Neural cell (in vitro differentiated cells): ENCODE measurements at regions not wholly inside any gene's neighbourhood (a gene's known extent, or its start where the extent isn't known, plus 50 kb on each side); places are given as distances from the start of the nearest gene placed in this dataset.

Experiments
- H2AFZ ChIP-seq: fragments of 200-600, 300-800 bp; sonication (generic), shearing (Covaris generic); 2 replicates; pipeline ENCODE4 v1.6.0; 2014; ENCODE audit warnings: low read depth, mild to moderate bottlenecking, antibody characterized with exemption, low read length, moderate library complexity
- H3F3A ChIP-seq: fragments of 200-600 bp; shearing (Covaris generic); 2 replicates; pipeline ENCODE4 v1.6.1; 2016; ENCODE audit warnings: mild to moderate bottlenecking, moderate library complexity, mixed read lengths, antibody characterized with exemption, low read length; ENCODE audit not compliant: insufficient read depth, poor library complexity, severe bottlenecking
- H3K27ac ChIP-seq: fragments of 200-600, 300-800 bp; sonication (generic), shearing (Covaris generic); 2 replicates; pipeline ENCODE4 v1.5.1; 2014; ENCODE audit warnings: mild to moderate bottlenecking, low read length, moderate library complexity
- H3K27me3 ChIP-seq: fragments of 300-800, 200-600 bp; sonication (generic), shearing (Covaris generic); 2 replicates; pipeline ENCODE4 v1.6.0; 2014; ENCODE audit warnings: mild to moderate bottlenecking, low read depth, low read length, moderate library complexity; ENCODE audit not compliant: insufficient read depth
- H3K36me3 ChIP-seq: fragments of 300-800, 200-600 bp; sonication (generic), shearing (Covaris generic); 2 replicates; pipeline ENCODE4 v1.5.1; 2014; ENCODE audit warnings: mild to moderate bottlenecking, antibody characterized with exemption, low read length, moderate library complexity; ENCODE audit not compliant: insufficient read depth
- H3K4me2 ChIP-seq: fragments of 300-800, 200-600 bp; sonication (generic), shearing (Covaris generic); 2 replicates; pipeline ENCODE4 v1.6.0; 2014; ENCODE audit warnings: mild to moderate bottlenecking, low read length
- H3K4me3 ChIP-seq: fragments of 300-800, 200-600 bp; sonication (generic), shearing (Covaris generic); 2 replicates; pipeline ENCODE4 v1.5.1; 2014; ENCODE audit warnings: mild to moderate bottlenecking, low read length, moderate library complexity
- H3K79me2 ChIP-seq: fragments of 200-600 bp; shearing (Covaris generic); replicated peaks from 2 replicates; pipeline ENCODE4 v1.6.0; 2014; ENCODE audit warnings: mild to moderate bottlenecking, low read length, moderate library complexity; ENCODE audit not compliant: insufficient read depth
- H3K9ac ChIP-seq: fragments of 300-800, 200-600 bp; sonication (generic), shearing (Covaris generic); 2 replicates; pipeline ENCODE4 v1.6.1; 2016; ENCODE audit warnings: mild to moderate bottlenecking, low read length, mixed read lengths
- H3K9me2 ChIP-seq: fragments of 200-600 bp; shearing (Covaris generic); 2 replicates; pipeline ENCODE4 v1.6.1; 2016; ENCODE audit warnings: mild to moderate bottlenecking, low read length, mixed read lengths; ENCODE audit not compliant: insufficient read depth
- H3K9me3 ChIP-seq: fragments of 200-600, 300-800 bp; sonication (generic), shearing (Covaris generic); 2 replicates; pipeline ENCODE4 v1.6.1; 2016; ENCODE audit warnings: mild to moderate bottlenecking, mixed run types, low read length, moderate library complexity, mixed read lengths
- H4K20me1 ChIP-seq: fragments of 200-600 bp; shearing (Covaris generic); 2 replicates; pipeline ENCODE4 v1.6.1; 2016; ENCODE audit warnings: mild to moderate bottlenecking, mixed run types; ENCODE audit not compliant: insufficient read depth
- CTCF ChIP-seq: fragments of 450-650 bp; IDR thresholded peaks from 2 replicates; pipeline ENCODE4 v1.5.1; 2014; ENCODE audit warnings: antibody characterized with exemption, mild to moderate bottlenecking, moderate library complexity; ENCODE audit not compliant: poor library complexity, severe bottlenecking
- EP300 ChIP-seq: fragments of 450-650 bp; conservative IDR thresholded peaks from 2 replicates; pipeline ENCODE4 v1.6.1; 2014; ENCODE audit warnings: antibody characterized with exemption, mild to moderate bottlenecking, moderate library complexity; ENCODE audit not compliant: poor library complexity, severe bottlenecking
- EZH2 ChIP-seq: fragments of 200-600, 300-800 bp; shearing (Covaris generic), sonication (generic); IDR thresholded peaks from 2 replicates; pipeline ENCODE4 v1.6.1; 2014; ENCODE audit warnings: antibody characterized with exemption, low read length, borderline replicate concordance, mild to moderate bottlenecking; ENCODE audit not compliant: insufficient read depth, poor library complexity, severe bottlenecking
- MXI1 ChIP-seq: fragments of 450-650 bp; conservative IDR thresholded peaks from 2 replicates; pipeline ENCODE4 v1.6.1; 2014; ENCODE audit warnings: antibody characterized with exemption, mild to moderate bottlenecking; ENCODE audit not compliant: poor library complexity, severe bottlenecking
- POLR2AphosphoS5 ChIP-seq: IDR thresholded peaks from 2 replicates; pipeline ENCODE4 v1.6.1; 2012
- RAD21 ChIP-seq: fragments of 450-650 bp; conservative IDR thresholded peaks from 2 replicates; pipeline ENCODE4 v1.6.1; 2014; ENCODE audit warnings: antibody characterized with exemption, mild to moderate bottlenecking, moderate library complexity
- SMC3 ChIP-seq: fragments of 450-650 bp; conservative IDR thresholded peaks from 2 replicates; pipeline ENCODE4 v1.6.1; 2014; ENCODE audit warnings: antibody characterized with exemption, mild to moderate bottlenecking, moderate library complexity; ENCODE audit not compliant: poor library complexity
- TAF1 ChIP-seq: IDR thresholded peaks from 2 replicates; pipeline ENCODE4 v1.6.1; 2012; ENCODE audit warnings: low read depth
- TF ChIP-seq, protein P1 (sequence below): IDR thresholded peaks from 2 replicates; pipeline ENCODE4 v1.6.1; 2012; ENCODE audit warnings: borderline replicate concordance

GRCh38 chr6:3523271-3523670 lies 66.4 kb upstream of the SLC22A23 start:
- H3K36me3 ChIP-seq: no peaks in the 10 kb centered on the region
- TF ChIP-seq POLR2AphosphoS5 (no peak), EP300 (no peak), RAD21 (no peak), SMC3 (no peak), TAF1 (no peak), EZH2 (no peak), MXI1 (no peak), CTCF (no peak)
- TF ChIP-seq, protein P1, sequence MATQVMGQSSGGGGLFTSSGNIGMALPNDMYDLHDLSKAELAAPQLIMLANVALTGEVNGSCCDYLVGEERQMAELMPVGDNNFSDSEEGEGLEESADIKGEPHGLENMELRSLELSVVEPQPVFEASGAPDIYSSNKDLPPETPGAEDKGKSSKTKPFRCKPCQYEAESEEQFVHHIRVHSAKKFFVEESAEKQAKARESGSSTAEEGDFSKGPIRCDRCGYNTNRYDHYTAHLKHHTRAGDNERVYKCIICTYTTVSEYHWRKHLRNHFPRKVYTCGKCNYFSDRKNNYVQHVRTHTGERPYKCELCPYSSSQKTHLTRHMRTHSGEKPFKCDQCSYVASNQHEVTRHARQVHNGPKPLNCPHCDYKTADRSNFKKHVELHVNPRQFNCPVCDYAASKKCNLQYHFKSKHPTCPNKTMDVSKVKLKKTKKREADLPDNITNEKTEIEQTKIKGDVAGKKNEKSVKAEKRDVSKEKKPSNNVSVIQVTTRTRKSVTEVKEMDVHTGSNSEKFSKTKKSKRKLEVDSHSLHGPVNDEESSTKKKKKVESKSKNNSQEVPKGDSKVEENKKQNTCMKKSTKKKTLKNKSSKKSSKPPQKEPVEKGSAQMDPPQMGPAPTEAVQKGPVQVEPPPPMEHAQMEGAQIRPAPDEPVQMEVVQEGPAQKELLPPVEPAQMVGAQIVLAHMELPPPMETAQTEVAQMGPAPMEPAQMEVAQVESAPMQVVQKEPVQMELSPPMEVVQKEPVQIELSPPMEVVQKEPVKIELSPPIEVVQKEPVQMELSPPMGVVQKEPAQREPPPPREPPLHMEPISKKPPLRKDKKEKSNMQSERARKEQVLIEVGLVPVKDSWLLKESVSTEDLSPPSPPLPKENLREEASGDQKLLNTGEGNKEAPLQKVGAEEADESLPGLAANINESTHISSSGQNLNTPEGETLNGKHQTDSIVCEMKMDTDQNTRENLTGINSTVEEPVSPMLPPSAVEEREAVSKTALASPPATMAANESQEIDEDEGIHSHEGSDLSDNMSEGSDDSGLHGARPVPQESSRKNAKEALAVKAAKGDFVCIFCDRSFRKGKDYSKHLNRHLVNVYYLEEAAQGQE: no peak
- no peak overlapping the region for H2AFZ ChIP-seq
- H3F3A ChIP-seq: no peaks in the 10 kb centered on the region
- H3K9me3 ChIP-seq: no peaks in the 10 kb centered on the region
- no peak overlapping the region for H3K4me2 ChIP-seq
- no peaks in the 10 kb centered on the region for H3K9me2 ChIP-seq
- H4K20me1 ChIP-seq: no peaks in the 10 kb centered on the region
- no peaks in the 10 kb centered on the region for H3K79me2 ChIP-seq
- no peak overlapping the region for H3K4me3 ChIP-seq
- no peaks in the 10 kb centered on the region for H3K27me3 ChIP-seq
- no peak overlapping the region for H3K9ac ChIP-seq
- no peak overlapping the region for H3K27ac ChIP-seq

DNA sequence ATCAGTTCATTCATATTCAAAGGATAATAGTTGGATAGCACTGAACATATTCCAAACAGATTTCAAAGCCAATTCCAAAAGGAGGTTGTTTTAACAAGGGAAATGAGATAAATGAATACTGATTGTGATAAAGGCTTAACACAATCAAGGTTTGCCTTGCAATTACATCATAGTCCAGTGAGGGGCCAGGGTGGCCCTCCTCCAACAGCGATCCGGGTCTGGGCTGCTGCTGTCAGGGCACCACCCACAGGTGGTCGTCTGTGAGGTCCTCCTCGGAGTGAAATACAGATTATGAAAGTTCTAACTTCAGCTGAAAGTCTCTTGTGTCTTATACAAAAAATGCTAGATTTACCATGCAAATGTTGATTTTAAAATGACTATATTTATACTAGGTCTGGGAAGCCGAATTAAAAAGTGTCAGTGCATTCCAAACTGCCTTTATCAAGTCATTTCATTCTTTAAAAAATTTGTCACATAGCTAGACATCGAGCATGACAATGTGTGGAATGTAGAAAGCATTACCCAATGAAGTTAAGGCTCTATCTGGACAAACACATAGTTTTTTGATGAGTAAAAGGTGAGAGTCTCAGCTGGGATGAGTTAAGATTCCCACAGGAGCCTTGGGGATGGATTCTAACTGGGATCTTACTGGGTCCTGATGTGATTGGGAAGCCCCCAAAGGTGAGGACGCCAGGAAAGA lies 65.9 kb upstream of the SLC22A23 start:
- no peaks in the 10 kb centered on the region for H3K9me3 ChIP-seq
- H2AFZ ChIP-seq: no peak overlapping the region
- H3K4me2 ChIP-seq: no peak overlapping the region
- no peaks in the 10 kb centered on the region for H3K27me3 ChIP-seq
- H3K79me2 ChIP-seq: no peaks in the 10 kb centered on the region
- TF ChIP-seq POLR2AphosphoS5: no peak
- no peak for TF ChIP-seq CTCF
- TF ChIP-seq EP300: no peak
- no peak for TF ChIP-seq SMC3
- TF ChIP-seq MXI1: no peak
- TF ChIP-seq RAD21: no peak
- no peak for TF ChIP-seq TAF1
- TF ChIP-seq, protein P1: no peak
- TF ChIP-seq EZH2: no peak
- no peak overlapping the region for H3K27ac ChIP-seq
- H3K36me3 ChIP-seq: no peaks in the 10 kb centered on the region
- H3F3A ChIP-seq: no peaks in the 10 kb centered on the region
- no peak overlapping the region for H3K9ac ChIP-seq
- H4K20me1 ChIP-seq: no peaks in the 10 kb centered on the region
- no peaks in the 10 kb centered on the region for H3K9me2 ChIP-seq
- H3K4me3 ChIP-seq: no peak overlapping the region
